GM12878 (cell line): ENCODE measurements at regions not wholly inside any gene's neighbourhood (a gene's known extent, or its start where the extent isn't known, plus 50 kb on each side); places are given as distances from the start of the nearest gene placed in this dataset.

Experiments used
- ATAC-seq: fragments of 200-7000 bp; cut with Tn5 transposase; 3 replicates; pipeline ENCODE4 v1.9.1; 2020; ENCODE audit warnings: mild to moderate bottlenecking, moderate library complexity
- BruUV-seq: library from RNA; stranded (reverse); fragments of 400-500 nt; replicated peaks from 2 replicates; lab custom pipeline; 2021; lab: Mats Ljungman, UMichigan
- CTCF ChIA-PET: fragments of 300-600 bp; sonication (Branson Sonifier 250); formaldehyde crosslinking; extraction: SDS; loops from one replicate; lab custom pipeline; 2021; ENCODE audit warnings: inconsistent platforms; lab: Yijun Ruan, JAX
- POLR2A ChIA-PET: fragments of 350-600 bp; formaldehyde crosslinking; extraction: SDS; loops from one replicate; lab custom pipeline; 2021; ENCODE audit warnings: inconsistent platforms; lab: Charles Lee
- RAD21 ChIA-PET: fragments of 300-600 bp; sonication (Branson Sonifier 250); formaldehyde crosslinking; loops from one replicate; lab custom pipeline; 2023; ENCODE audit warnings: antibody characterized with exemption; ENCODE audit not compliant: unreplicated experiment; lab: Charles Lee
- SMC1A ChIA-PET: fragments of 300-600 bp; sonication (Branson Sonifier 250); formaldehyde crosslinking; loops from one replicate; lab custom pipeline; 2023; ENCODE audit not compliant: unreplicated experiment, uncharacterized antibody; lab: Charles Lee
- DNase-seq: peaks from one replicate; pipeline ENCODE4 v3.0.0-alpha.2; 2011; ENCODE audit warnings: low read depth, low spot score
- FAIRE-seq: peaks from 3 replicates; lab custom pipeline; 2011; peaks lifted over from hg19 to GRCh38; lab: Jason Lieb, UNC
- H2AFZ ChIP-seq: 2 replicates; pipeline ENCODE4 v1.6.0; 2011; ENCODE audit warnings: low read depth, low read length, control low read depth; ENCODE audit not compliant: control insufficient read depth
- H3K27ac ChIP-seq: 2 replicates; pipeline ENCODE4 v1.5.1; 2011; ENCODE audit warnings: control low read depth; ENCODE audit not compliant: control insufficient read depth, insufficient read depth
- H3K27me3 ChIP-seq, 2 experiments: replicated peaks in 1 of 2; 2 replicates each; pipeline versions ENCODE4 v1.6.0 to v1.6.1; 2011; ENCODE audit warnings: low read length in 1 of 2; ENCODE audit not compliant: control insufficient read depth in 2 of 2, insufficient read depth in 2 of 2
- H3K36me3 ChIP-seq, 2 experiments: 2 replicates each; pipeline ENCODE4 v1.5.1; 2011; ENCODE audit warnings: low read length in 1 of 2; ENCODE audit not compliant: control insufficient read depth in 2 of 2, insufficient read depth in 2 of 2
- H3K4me1 ChIP-seq: 2 replicates; pipeline ENCODE4 v1.6.1; 2011; ENCODE audit warnings: mild to moderate bottlenecking, low read length, moderate library complexity, mixed read lengths; ENCODE audit not compliant: control insufficient read depth, insufficient read depth
- H3K4me2 ChIP-seq: 2 replicates; pipeline ENCODE4 v1.6.0; 2011; ENCODE audit warnings: control low read depth; ENCODE audit not compliant: control insufficient read depth, insufficient read depth
- H3K4me3 ChIP-seq: fragments of 200-600 bp; sonication (generic); 2 replicates; pipeline ENCODE4 v1.5.1; 2016
- H3K79me2 ChIP-seq: 2 replicates; pipeline ENCODE4 v1.6.0; 2011; ENCODE audit warnings: low read length; ENCODE audit not compliant: control insufficient read depth, insufficient read depth
- H3K9ac ChIP-seq: 2 replicates; pipeline ENCODE4 v1.8.0; 2011; ENCODE audit warnings: low read length, control low read depth, mixed read lengths; ENCODE audit not compliant: control insufficient read depth, insufficient read depth
- H3K9me3 ChIP-seq: replicated peaks from 3 replicates; pipeline ENCODE4 v1.5.1; 2011; ENCODE audit warnings: mild to moderate bottlenecking, low read length; ENCODE audit not compliant: control insufficient read depth, insufficient read depth
- H4K20me1 ChIP-seq: 2 replicates; pipeline ENCODE4 v1.6.0; 2011; ENCODE audit not compliant: control insufficient read depth, insufficient read depth
- BRCA1 ChIP-seq: IDR thresholded peaks from 2 replicates; pipeline ENCODE4 v1.6.1; 2011; ENCODE audit warnings: low read depth, low read length, improper control_type of control experiment
- CREB1 ChIP-seq: IDR thresholded peaks from 2 replicates; pipeline ENCODE4 v1.6.1; 2012; ENCODE audit warnings: low read depth, mild to moderate bottlenecking, inconsistent platforms
- POLR2A ChIP-seq: IDR thresholded peaks from 2 replicates; pipeline ENCODE4 v1.6.1; 2011; ENCODE audit warnings: low read depth, mild to moderate bottlenecking, low read length
- RAD21 ChIP-seq: IDR thresholded peaks from 2 replicates; pipeline ENCODE4 v1.6.1; 2011; ENCODE audit warnings: mild to moderate bottlenecking, low read depth, low read length, moderate library complexity; ENCODE audit not compliant: insufficient read depth
- SMAD5 ChIP-seq: IDR thresholded peaks from 2 replicates; pipeline ENCODE4 v1.6.1; 2016; ENCODE audit warnings: antibody characterized with exemption, low read depth
- SMC3 ChIP-seq: IDR thresholded peaks from 2 replicates; pipeline ENCODE4 v1.6.1; 2011; ENCODE audit warnings: low read length, improper control_type of control experiment, borderline replicate concordance
- SP1 ChIP-seq: IDR thresholded peaks from one replicate; pipeline ENCODE4 v1.6.1; 2011; ENCODE audit warnings: low read depth, low read length
- TAF1 ChIP-seq: IDR thresholded peaks from 2 replicates; pipeline ENCODE4 v1.6.1; 2011; ENCODE audit warnings: mild to moderate bottlenecking, low read depth, low read length, borderline replicate concordance
- TARDBP ChIP-seq: IDR thresholded peaks from 2 replicates; pipeline ENCODE4 v1.6.1; 2016; ENCODE audit warnings: borderline replicate concordance
- WGBS: methylation state at CpG from one replicate; pipeline ENCODE4 v1.1.6; 2016; ENCODE audit warnings: low lambda C conversion rate; ENCODE audit not compliant: insufficient replicate concordance, insufficient coverage; ENCODE audit errors: missing lambda C conversion rate; 5-methylcytosine and 5-hydroxymethylcytosine counted together
- in situ Hi-C: fragments of 300-500 bp; cut with MboI; formaldehyde crosslinking; loops from 9 replicates; pipeline ENCODE4 v1.14.3; 2018; ENCODE audit warnings: mixed read lengths
- intact Hi-C: fragments of 100-400 bp; cut with micrococcal nuclease; formaldehyde crosslinking; loops from one replicate; pipeline ENCODE4 v1.14.2; 2022; ENCODE audit not compliant: unreplicated experiment
- TF ChIP-seq, protein P1 (sequence below): IDR thresholded peaks from 2 replicates; pipeline ENCODE4 v1.6.1; 2012; ENCODE audit warnings: low read depth, low read length, improper control_type of control experiment
- TF ChIP-seq, protein P2 (sequence below): fragments of 450-650 bp; IDR thresholded peaks from 2 replicates; pipeline ENCODE4 v1.6.1; 2017; ENCODE audit warnings: mild to moderate bottlenecking
- TF ChIP-seq, protein P3 (sequence below), 3 experiments: IDR thresholded peaks in 2 of 3; conservative IDR thresholded peaks in 1 of 3; 2 replicates each; pipeline ENCODE4 v1.5.1; 2011; ENCODE audit warnings: low read depth in 3 of 3, low read length in 3 of 3, mild to moderate bottlenecking in 3 of 3, control low read depth in 2 of 3, moderate library complexity in 2 of 3, inconsistent platforms in 1 of 3, mixed read lengths in 1 of 3; ENCODE audit not compliant: control insufficient read depth in 2 of 3, insufficient read depth in 1 of 3; ENCODE audit errors: extremely low read depth in 1 of 3

DNA sequence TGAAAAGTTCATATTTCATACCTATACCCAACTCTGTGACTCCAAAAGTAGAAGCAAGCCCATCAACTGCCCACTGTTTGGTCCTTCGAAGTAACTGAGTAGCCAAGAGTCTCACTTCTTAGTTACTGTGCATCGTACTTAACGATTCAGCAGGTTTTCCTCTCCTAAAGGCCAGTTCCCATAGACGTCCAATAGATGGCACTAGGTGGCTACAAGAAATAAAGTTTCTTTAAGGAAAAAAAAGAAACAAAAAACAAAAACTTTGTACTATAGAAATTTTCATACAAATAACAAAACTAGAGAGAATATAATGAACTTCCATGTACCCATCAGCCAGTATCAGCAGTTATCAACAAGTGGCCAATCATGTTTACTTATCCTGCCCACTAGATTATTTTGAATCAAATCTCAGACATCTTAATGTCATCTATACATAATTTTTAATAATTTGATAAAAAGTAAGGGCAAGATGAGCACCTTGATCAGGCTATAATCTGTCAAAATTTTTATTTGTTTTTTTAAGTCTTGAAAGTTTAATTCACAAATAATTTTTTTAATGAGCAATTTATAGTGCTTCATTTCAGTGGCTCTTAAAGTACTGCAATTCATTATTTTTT is 63.8 kb upstream of the ACP3 start:
- DNase-seq: no peak

More for the DNA sequence above, 63.8 kb upstream of the ACP3 start:
- in situ Hi-C loops (no loop called here), intact Hi-C loops (loop anchor here (1.0 kb wide), 1 partner anchor 90 kb away; no protein-coding TSS in a partner anchor)
- POLR2A ChIA-PET: no interaction called here
- TF ChIP-seq TARDBP: no peak
- no peak for TF ChIP-seq SMAD5
- TF ChIP-seq RAD21: peak; percentile 68
- TF ChIP-seq, protein P1, sequence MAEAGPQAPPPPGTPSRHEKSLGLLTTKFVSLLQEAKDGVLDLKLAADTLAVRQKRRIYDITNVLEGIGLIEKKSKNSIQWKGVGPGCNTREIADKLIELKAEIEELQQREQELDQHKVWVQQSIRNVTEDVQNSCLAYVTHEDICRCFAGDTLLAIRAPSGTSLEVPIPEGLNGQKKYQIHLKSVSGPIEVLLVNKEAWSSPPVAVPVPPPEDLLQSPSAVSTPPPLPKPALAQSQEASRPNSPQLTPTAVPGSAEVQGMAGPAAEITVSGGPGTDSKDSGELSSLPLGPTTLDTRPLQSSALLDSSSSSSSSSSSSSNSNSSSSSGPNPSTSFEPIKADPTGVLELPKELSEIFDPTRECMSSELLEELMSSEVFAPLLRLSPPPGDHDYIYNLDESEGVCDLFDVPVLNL: no peak
- TF ChIP-seq TAF1: no peak
- no peak for TF ChIP-seq POLR2A
- TF ChIP-seq, protein P2, sequence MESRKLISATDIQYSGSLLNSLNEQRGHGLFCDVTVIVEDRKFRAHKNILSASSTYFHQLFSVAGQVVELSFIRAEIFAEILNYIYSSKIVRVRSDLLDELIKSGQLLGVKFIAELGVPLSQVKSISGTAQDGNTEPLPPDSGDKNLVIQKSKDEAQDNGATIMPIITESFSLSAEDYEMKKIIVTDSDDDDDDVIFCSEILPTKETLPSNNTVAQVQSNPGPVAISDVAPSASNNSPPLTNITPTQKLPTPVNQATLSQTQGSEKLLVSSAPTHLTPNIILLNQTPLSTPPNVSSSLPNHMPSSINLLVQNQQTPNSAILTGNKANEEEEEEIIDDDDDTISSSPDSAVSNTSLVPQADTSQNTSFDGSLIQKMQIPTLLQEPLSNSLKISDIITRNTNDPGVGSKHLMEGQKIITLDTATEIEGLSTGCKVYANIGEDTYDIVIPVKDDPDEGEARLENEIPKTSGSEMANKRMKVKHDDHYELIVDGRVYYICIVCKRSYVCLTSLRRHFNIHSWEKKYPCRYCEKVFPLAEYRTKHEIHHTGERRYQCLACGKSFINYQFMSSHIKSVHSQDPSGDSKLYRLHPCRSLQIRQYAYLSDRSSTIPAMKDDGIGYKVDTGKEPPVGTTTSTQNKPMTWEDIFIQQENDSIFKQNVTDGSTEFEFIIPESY: no peak
- TF ChIP-seq CREB1: no peak
- no peak for TF ChIP-seq SP1
- no peak for TF ChIP-seq BRCA1
- TF ChIP-seq SMC3: peak; percentile 45; the same call in 1 of the 2 replicates
- TF ChIP-seq, protein P3, sequence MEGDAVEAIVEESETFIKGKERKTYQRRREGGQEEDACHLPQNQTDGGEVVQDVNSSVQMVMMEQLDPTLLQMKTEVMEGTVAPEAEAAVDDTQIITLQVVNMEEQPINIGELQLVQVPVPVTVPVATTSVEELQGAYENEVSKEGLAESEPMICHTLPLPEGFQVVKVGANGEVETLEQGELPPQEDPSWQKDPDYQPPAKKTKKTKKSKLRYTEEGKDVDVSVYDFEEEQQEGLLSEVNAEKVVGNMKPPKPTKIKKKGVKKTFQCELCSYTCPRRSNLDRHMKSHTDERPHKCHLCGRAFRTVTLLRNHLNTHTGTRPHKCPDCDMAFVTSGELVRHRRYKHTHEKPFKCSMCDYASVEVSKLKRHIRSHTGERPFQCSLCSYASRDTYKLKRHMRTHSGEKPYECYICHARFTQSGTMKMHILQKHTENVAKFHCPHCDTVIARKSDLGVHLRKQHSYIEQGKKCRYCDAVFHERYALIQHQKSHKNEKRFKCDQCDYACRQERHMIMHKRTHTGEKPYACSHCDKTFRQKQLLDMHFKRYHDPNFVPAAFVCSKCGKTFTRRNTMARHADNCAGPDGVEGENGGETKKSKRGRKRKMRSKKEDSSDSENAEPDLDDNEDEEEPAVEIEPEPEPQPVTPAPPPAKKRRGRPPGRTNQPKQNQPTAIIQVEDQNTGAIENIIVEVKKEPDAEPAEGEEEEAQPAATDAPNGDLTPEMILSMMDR (IDR thresholded peaks at IDR 0.05 in 2 of 3, conservative IDR thresholded peaks at IDR 0.05 in 1 of 3; ENCODE audit: control insufficient read depth in 2 of 3, extremely low read depth in 1 of 3, insufficient read depth in 1 of 3, low read depth in 3 of 3, low read length in 3 of 3): peak; percentile 58 to 67 (median 58)
- peak; percentile 74 for ATAC-seq
- H3K4me1 ChIP-seq: no peaks in the 10 kb centered on the region
- no peak overlapping the region for H3K4me3 ChIP-seq
- no peak overlapping the region for H3K4me2 ChIP-seq
- no peaks in the 10 kb centered on the region for H3K36me3 ChIP-seq
- no peaks in the 10 kb centered on the region for H4K20me1 ChIP-seq
- SMC1A ChIA-PET: no interaction called here
- H2AFZ ChIP-seq: no peak overlapping the region
- H3K79me2 ChIP-seq: no peaks in the 10 kb centered on the region
- RAD21 ChIA-PET: interaction anchor here (2.0 kb wide), 1 partner anchor 89 kb away, joined by 8 read pairs; no protein-coding TSS in a partner anchor
- H3K9ac ChIP-seq: no peak overlapping the region
- no peak overlapping the region for H3K27ac ChIP-seq
- no peaks in the 10 kb centered on the region; a peak in 1 of 4 replicates for H3K27me3 ChIP-seq
- no peak for FAIRE-seq
- H3K9me3 ChIP-seq: no peaks in the 10 kb centered on the region
- no TSS peak for BruUV-seq
- CTCF ChIA-PET: interaction anchor here (5.6 kb wide), 1 partner anchor 89 kb away, joined by 38 read pairs; no protein-coding TSS in a partner anchor
- 0% methylated on average over 4 of the region's 4 CpGs for WGBS
